ENCODE measurements at regions not wholly inside any gene's neighbourhood (a gene's known extent, or its start where the extent isn't known, plus 50 kb on each side); places are given as distances from the start of the nearest gene placed in this dataset.

DNA sequence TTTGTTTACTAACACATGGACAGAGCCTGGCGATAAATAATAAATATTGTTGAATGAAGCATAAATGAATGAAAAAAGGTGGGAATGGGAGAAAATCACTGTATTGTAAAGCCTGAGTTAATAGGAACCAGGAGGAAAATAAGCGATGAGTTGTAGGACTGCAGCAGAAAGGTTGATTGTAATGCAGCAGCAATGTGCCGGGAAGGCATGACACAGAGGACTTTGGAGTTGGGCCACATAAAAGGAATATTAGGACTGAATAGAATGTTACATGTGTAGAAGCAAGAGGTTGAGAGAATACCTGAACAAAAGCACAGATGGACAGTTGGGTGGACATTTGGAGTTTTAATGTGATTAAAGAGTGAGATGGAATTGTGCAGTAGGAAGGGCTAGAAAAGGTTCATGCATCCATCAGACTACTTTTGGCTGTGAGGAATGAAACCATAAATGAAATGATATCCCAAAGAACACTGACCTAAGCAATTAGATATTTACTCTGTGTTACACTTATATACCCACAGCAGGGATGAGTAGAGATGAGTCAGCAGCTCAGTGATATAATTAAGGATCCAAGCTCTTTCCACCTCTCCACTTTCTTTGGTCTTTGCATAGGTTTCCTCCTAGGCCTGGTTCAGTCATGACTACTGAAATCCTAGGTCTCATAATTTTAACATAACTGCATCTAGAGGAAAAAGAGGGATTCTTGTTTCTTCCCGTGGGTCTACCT, 55.4 kb downstream of the CCER1 start:
- no peak for DNase-seq

DNA sequence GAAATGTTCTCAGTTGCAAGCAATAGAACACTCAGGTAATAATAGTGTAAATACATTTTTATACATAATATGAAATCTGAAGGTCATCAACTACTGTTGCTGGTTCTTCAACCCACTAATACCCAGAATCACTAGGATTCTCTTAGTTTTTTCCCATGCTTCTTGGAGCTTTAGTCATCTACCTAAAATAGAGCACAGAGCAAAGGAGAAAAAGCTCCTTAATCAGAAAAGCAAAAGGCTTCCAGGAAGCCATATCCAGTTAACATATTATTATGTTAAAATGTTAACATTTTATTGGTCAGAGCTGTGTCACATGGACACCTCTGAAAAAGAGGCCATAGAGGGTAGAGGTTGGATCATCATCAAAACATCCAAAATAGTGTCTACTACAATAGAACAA, 57.0 kb downstream of the CCER1 start:
- no peak for DNase-seq

DNA sequence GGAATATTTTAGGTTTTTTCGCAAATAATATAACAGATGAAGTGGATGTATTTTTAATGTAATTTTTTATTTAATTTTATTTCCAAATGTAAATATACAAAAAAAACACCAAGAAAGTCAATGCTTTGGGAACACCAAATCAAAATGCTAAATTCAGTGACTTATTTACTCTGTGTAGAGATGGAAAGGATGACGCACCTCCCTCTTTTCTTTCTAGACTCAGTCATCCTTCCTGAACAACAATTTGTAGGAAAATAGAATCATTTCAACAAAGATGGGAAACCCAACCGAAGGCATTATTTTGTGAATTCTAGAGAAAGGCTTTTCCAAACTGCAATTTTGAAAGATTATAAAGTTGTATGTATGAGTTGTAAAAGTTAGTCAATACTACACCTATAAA, 57.7 kb downstream of the CCER1 start:
- DNase-seq: no peak

DNA sequence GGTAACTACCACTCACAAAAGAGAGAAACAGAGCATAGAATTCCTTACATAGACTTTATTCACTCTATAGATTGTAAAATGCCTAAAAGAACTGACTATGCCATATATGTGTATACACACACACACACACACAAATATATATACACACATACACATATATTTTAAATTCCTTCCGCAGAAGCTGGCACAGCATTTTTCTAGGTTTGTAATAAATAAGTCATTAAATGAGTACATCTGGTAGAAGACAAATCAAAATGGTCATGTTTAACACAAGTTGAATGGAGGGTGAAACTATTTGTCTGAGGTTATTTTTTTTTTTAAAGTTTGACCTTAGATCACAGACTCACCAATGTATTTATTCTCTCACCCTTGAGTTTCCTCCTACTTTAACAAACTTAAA, 58.2 kb downstream of the CCER1 start:
- DNase-seq: no peak

DNA sequence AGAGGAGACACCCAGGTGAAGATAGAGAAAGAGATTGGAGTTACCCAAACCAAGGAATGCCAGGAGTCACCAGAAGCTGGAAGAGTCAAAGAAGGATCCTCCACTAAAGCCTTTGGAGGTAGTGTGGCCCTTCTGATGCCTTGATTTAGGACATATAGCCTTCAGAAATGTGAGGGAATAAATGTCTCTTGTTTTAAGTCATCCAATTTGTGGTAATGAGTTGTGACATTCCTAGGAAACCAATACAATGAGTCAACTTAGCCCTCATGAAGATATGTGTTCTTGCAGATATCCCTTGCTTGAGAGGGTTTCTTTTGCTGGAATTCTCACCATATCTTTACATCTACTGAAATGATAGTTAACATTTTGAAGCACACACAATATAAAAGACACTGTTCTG, 58.8 kb downstream of the CCER1 start:
- DNase-seq: no peak

DNA sequence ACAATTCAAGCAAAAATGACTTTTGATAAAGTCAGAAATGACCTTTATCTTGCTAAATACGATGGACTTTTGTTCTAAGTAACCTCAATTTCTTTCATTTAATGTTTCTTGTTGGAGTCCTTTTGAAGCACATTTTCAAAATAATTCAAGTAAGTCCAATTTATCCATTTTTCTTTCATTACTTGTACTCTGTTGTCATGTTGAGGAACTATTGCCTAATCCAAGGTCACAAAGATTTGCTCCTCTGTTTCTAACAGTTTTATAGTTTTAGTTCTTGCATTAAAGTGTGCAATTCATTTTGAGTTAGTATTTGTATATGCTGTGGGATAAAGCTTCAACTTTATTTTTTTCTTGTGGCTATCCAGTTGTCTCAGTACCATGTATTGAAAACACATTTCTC, 66.7 kb downstream of the CCER1 start:
- DNase-seq: no peak

DNA sequence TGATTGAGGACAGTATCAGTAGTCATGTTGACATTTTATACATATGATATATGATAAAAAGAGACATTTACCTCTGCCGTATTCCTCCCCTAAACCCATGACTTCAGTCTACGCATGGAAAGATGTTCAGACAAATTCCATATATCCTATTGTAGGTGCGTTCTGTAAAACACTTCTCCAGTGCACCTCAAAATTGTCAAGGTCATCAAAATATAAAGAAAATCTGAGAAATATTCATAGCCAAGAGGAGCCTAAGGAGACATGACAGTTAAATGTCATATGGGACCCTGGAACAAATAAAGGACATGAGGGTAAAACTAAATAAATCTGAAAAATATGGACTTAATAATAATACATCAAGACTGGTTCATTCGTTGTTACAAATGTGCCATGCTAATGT, 71.5 kb downstream of the CCER1 start:
- no peak for DNase-seq

DNA sequence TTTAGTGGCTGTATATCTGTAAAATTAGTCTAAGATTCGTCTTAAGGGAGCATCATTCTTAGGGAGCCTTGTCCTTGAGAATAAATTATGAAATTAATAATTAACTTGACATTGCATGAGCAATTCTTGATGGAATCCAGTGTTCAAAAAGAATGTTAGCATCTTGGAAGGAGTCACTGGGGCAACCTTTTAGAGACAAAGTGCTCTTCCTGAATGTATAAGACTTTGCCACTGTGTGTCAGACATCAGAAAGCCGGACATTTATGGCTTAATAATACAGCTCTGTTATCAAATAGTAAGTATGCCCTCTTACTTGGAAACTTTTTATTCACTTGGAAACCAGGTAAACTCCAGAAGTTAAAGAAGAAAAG, 83.3 kb downstream of the CCER1 start:
- DNase-seq: no peak

DNA sequence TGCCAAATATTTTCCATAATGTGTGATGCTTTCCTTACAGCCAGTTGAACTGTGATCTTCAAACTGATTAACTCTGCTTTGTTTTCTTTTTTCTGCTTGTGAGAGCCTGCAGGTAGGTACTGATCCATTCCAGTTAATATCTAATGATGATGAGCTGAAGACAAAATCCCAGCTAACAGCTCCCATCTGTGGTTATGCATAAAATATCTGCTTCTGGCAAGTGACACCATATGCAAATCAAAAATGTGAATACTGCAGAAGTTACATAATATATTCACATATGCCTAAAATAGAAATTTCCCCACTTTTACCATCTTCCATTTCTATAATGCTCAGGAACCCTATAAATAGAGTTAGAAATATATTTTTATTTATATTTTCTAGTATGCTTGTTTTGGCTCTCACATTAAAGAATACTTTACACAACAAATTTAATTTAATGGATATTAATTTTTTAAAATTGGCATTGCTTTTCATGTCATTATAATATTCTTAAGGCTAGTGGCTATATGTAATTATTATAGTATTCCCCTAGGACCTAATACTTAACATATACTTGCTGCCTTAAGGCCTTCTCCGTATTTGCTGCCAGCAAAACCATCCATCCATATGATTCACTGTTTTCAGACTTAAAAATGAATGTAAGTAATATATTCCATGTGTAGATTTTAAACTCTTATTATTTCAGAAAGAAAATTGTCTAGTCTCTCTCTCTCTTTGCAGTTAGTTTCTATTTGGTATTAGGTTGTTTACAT, 83.8 kb downstream of the CCER1 start:
- DNase-seq: peak; percentile 11

DNA sequence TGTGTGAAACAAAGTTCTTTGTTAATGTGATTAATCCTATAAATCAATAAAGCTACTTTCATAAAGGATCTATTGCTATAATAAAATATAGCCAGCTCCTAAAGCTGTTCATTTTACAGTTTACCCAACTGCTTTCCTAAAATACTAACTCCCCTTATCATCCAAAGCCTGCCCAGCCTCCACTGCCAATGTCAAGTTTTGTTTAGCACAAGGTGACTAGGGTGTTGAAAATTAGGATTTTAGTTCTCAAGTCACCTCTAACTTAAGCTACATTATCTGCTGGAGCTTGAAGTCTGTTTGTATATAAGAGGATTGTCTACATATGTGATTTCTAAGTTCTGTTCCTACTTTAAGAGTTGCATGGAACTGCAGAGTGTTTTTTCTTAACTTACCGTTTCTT, 86.3 kb downstream of the CCER1 start:
- no peak for DNase-seq

DNA sequence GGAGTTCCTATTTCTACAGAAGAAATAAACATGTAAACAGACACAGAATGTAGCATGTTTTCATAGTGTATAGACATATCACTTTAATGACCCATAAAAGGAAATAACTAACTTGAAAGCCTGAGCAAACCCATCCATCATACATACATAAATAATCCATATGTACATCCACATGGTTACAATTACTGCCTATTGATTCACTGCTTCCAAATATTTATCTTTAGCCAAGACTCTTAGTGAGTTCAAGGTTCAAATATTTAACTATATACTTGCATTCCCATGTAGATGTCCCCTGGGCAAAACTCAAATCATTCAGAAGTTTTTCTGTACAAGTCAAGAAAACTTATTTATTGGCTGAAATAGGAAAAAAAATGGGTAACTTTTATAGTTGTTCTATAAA, 95.4 kb downstream of the CCER1 start:
- DNase-seq: no peak

DNA sequence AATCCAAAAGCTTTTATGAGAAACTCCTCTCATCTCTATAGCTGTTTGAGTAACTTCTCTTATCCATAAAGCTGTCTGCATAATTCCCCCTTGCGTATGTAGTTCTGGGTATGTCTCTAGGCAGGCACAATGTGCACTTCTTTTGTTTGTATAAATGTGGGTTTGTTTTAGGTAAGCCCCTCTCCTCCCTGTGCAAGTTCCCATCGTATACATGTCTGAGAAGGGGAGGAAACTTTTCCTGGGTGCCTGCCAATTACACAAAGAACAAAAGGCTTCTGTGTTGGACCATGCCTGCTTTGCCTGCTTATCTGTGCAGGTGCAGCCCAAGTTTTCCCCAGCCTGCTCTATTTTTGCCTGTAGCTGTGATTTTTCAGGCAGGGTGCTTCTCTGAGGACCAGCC, 96.7 kb downstream of the CCER1 start:
- DNase-seq: peak; percentile 7

DNA sequence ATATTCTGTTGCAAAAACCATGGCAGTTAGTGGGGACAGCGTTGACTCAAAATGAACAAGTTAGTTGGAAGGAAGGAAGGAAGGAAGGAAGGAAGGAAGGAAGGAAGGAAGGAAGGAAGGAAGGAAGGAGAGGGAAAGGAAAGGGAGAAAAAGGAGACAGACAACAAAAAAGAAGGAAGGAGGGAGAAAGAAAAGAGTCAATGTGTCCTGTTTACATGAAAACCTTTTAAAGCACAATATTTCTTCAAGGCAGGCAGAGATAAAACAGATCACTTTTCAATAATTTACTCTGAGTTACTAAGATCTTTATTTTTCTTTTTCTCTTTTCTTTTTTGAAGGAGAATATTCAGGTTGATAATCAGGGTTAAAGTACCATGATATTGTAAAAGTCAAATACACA, 99.4 kb downstream of the CCER1 start:
- DNase-seq: no peak

DNA sequence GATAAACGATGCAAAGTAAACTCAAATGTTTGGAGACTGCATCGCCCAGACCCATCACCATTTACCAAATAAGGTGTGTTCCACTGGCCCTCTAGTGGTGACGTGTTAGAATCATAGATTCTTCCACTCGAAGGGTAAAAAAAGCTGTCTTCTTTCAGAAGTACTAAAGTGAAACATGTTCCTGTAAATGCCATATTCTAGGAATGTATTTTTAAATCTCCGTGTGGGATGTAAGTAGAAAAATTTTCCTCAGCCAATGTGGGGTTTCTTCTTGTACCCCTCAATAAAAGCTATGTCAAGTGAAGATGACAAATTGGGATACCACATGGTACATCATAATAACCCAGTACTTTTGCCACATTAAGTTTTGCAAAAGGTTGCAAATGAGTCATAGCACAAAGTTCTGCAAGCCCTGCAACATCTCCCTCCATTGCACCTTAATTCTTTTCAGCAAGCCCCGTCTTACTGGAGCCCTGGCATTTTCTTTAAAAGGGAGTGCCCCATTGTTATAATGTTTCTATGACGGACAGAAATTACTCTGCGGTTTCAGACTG, 100.8 kb downstream of the CCER1 start:
- DNase-seq: peak; percentile 47

DNA sequence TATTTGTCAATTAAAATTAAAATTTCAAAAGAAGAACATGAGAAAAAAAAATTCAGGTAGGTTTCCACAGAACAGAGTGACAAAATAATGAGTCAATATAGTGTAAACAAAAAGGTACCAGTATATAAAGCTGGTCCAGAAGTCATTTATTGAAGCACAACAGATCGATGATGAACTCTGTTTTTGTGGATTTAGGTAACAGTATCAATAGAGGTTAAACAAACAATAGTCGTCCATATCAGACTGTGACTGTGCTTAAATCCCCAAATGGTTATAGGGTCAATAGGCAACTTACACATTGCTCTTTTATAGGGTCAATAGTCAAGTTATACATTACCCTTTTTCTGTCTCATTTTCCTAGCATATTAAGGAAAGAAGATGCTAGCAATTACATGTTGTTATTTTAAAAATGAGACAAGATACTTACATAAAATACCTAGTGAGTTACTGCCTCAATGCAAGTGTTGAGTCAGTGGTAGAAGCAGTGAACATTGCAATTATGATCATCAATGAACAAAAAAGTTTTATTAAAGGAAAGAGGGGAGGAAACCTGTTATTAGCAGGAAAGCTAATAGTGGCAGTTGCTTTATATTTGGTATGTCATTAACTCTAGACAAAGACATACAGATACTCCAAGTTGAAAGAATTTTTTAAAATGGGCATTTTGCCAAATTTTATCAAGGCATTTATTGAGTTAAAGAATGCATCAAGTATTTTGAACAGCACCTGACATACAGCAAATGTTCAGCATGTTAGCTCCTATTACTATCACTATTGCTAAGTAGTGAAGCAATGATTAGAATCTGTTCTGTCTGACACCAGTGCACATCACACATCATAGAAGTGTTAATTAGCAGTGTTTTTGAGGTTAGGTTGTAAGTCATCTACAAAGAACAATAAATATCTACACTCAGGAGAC, 102.9 kb downstream of the CCER1 start:
- no peak for DNase-seq

DNA sequence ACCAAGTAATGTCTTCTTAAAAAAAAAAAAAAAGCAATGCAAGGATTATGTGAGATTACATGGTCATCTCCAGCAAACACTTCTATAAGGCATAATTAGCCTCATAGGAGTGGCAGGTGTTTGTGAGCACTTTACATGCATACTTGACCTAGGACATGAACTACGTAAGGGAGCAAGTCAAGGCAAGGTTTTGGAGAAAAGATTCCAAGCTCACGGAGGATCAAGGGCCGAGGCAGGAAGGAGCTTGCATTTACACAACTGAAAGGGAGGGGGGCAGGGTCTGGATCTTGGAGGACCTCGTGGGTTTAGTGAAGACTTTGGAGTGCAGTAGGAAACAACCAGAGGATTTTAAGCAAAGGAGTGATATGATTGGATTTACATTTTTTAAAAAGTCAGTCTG, 112.5 kb downstream of the CCER1 start:
- no peak for DNase-seq

DNA sequence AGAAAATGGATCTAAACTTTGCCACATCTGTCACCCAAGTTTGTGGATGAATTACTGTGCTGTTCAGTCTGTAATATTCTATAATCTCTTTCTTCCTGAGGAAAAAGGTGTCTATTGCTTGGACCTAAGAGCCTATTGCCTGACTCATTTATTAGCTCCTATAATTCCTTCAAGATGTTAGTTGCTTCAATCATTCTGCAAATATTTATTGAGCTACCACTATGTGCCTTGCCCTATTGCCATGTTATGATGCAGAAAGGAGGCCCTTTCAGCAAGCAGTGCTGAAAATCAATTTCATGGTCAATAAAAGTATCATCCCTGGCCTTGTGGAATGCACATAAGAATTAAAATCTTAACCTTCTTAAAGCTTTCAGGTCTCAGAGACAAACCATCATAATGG, 113.6 kb downstream of the CCER1 start:
- DNase-seq: no peak

DNA sequence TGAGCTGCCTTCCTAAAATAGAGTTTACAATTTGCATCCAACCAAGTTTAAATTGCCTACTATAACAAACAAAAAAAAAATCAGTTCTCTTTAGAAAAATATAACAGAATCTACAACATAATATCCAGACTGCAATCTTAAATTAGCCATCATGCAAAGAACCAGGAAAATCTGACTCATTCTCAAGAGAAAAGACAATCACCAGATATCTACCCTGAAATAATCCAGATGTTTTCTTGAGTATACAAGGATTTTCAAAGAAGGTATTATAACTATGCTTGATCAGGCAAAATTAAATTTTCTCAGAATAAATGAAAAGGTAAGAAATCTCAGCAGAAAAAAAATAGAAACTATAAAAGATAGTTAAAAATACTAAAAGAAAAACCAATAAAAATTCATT, 115.6 kb downstream of the CCER1 start:
- no peak for DNase-seq

DNA sequence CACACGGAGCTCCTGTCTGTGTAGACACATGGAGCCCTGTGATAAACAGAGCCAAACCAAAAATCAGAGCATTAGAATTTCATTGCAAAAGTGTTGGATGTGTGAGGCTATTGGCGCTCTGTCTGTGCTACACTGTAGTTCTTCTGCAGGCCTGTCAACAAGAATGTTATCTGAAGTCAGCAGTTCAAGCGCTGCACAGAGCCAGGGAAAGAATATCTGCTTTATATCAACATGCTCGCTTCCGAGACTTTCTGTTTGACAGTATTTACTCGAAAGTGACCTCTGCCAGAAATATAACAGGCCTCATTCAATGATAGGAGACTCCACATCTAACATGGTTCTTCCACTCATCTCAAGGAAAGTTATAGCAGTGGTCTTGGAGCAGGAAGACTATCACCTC, 118.3 kb downstream of the CCER1 start:
- DNase-seq: no peak

DNA sequence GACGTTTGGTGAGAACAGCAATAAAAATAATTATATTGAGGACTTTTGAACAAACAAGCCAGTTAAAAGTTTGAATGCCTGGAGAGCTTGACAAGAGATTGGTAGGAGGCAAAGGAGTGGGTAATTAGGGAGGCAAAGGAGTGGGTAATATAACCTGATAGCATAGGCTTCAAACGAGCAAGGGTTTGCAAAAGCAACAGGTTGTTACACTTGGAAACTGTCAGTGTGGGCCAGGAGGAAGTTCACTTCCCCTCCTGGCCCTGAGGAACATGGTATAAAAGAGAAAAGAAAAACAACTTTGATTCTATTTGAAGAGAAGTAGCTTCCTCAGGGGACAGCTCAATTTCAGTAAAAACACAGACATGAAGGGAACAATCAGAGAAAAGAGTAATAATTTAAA, 121.7 kb downstream of the CCER1 start:
- no peak for DNase-seq

DNA sequence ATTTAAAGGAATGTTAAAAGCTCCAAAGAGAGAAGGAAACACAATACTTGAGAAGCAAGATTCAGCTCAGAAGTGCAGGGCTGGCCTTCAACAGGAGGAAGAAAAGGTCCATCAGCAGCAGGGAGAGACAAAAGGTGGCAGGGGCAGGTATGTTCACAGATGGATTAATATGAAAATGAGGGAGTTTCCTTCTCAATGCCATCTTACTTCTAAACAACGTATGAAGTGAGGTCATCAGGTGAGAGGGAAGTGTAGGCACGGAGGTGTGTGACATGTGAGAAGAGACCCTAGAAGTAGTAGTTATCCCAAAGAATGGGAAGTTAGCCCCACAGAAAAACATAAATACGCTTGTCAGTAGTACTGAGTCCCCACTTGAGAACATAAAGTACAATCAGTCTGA, 122.5 kb downstream of the CCER1 start:
- no peak for DNase-seq

DNA sequence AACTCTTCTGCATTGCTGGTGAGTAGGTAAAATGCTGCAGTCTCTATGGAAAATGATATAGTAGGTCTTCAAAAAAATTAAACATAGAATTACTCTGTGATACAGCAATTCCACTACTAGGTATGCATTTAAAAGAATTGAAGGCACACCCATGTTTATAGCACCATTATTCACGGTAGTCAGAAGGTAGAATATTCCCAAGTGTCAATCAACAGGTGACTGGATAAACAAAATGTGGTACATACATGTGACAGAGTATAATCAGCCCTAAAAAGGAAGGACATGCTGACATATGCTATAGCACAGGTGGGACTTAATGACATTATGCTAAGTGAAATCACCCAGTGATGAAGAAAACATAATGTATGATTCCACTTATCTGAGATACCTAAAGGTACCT, 123.3 kb downstream of the CCER1 start:
- no peak for DNase-seq

DNA sequence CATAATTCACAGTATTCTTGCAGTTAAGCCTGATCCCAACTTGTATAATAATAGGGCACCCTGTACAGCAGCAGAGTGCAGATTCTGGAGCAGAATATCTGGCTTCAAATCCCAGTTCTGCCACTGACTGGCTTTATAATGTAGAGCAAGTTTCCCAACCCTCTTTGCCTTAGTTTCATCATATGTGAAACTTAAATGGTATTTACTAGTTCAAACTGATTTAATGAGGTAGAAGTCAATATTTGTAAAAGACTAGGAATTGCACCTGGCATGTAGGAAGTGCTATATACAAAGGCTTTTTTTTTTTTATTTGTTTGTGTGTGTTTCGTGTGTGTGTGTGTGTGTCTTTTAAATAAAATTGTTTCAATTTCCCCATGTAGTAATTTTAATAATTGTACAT, 125.9 kb downstream of the CCER1 start:
- no peak for DNase-seq

Data from hindlimb muscle (tissue), 1 donor.